Endodermal cell (in vitro differentiated cells): ENCODE measurements at regions not wholly inside any gene's neighbourhood (a gene's known extent, or its start where the extent isn't known, plus 50 kb on each side); places are given as distances from the start of the nearest gene placed in this dataset.

Source experiments
- DNase-seq: peaks from one replicate; pipeline ENCODE4 v3.0.0-alpha.2; 2017
- H3K27ac ChIP-seq: 2 replicates; pipeline ENCODE4 v1.5.1; 2013; ENCODE audit warnings: mild to moderate bottlenecking, low read depth, low read length, moderate library complexity
- H3K27me3 ChIP-seq: 2 replicates; pipeline ENCODE4 v1.6.1; 2013; ENCODE audit warnings: mild to moderate bottlenecking, low read length, moderate library complexity; ENCODE audit not compliant: insufficient read depth, control insufficient read depth, poor library complexity, severe bottlenecking
- H3K36me3 ChIP-seq: 2 replicates; pipeline ENCODE4 v1.7.0; 2013; ENCODE audit warnings: mild to moderate bottlenecking, low read length, moderate library complexity; ENCODE audit not compliant: control insufficient read depth, insufficient read depth
- H3K4me1 ChIP-seq: one replicate; pipeline ENCODE4 v1.7.0; 2013; ENCODE audit warnings: low read length; ENCODE audit not compliant: control insufficient read depth, insufficient read depth
- H3K4me3 ChIP-seq: 2 replicates; pipeline ENCODE4 v1.5.1; 2013; ENCODE audit warnings: mild to moderate bottlenecking, low read length, moderate library complexity
- H3K9ac ChIP-seq: 2 replicates; pipeline ENCODE4 v1.6.1; 2013; ENCODE audit warnings: mild to moderate bottlenecking, low read length, moderate library complexity; ENCODE audit not compliant: poor library complexity, severe bottlenecking; ENCODE audit errors: extremely low read depth
- H3K9me3 ChIP-seq: 2 replicates; pipeline ENCODE4 v1.6.1; 2013; ENCODE audit warnings: mild to moderate bottlenecking, low read length, moderate library complexity; ENCODE audit not compliant: control insufficient read depth
- H3K27ac Mint-ChIP-seq: 2 replicates; pipeline ENCODE4 v1.8.0; 2020; ENCODE audit warnings: mixed read lengths
- H3K27me3 Mint-ChIP-seq: 2 replicates; pipeline ENCODE4 v1.8.0; 2021; ENCODE audit warnings: mild to moderate bottlenecking, mixed read lengths; ENCODE audit not compliant: insufficient read depth
- H3K36me3 Mint-ChIP-seq: 2 replicates; pipeline ENCODE4 v1.8.0; 2020; ENCODE audit warnings: low read depth, mixed read lengths
- H3K4me1 Mint-ChIP-seq: 2 replicates; pipeline ENCODE4 v1.8.0; 2020; ENCODE audit warnings: mixed read lengths
- H3K4me3 Mint-ChIP-seq: 2 replicates; pipeline ENCODE4 v1.8.0; 2020; ENCODE audit warnings: mild to moderate bottlenecking, moderate library complexity, mixed read lengths
- H3K9me3 Mint-ChIP-seq: 2 replicates; pipeline ENCODE4 v1.8.0; 2020; ENCODE audit warnings: mild to moderate bottlenecking, mixed read lengths
- CTCF ChIP-seq: fragments of 200-600 bp; sonication (generic); conservative IDR thresholded peaks from 2 replicates; pipeline ENCODE4 v1.5.0; 2021; ENCODE audit warnings: antibody characterized with exemption, mild to moderate bottlenecking
- WGBS, 2 experiments: methylation state at CpG; one replicate each; pipeline versions ENCODE4 v1.1.5 to v1.1.7; 2013; ENCODE audit warnings: missing lambda C conversion rate in 2 of 2, mixed read lengths in 1 of 2; ENCODE audit not compliant: insufficient coverage in 1 of 2, insufficient read length in 1 of 2; 5-methylcytosine and 5-hydroxymethylcytosine counted together

- Mint-ChIP-seq H3K4me1 (peaks cover 10% of the 10 kb centered on the region), H3K36me3 (no peaks in the 10 kb centered on the region), H3K9me3 (no peaks in the 10 kb centered on the region), H3K4me3 (no peak overlapping the region), H3K27me3 (no peaks in the 10 kb centered on the region), H3K27ac (no peak overlapping the region)
- Histone ChIP-seq H3K9me3 (no peaks in the 10 kb centered on the region), H3K36me3 (no peaks in the 10 kb centered on the region), H3K27me3 (no peaks in the 10 kb centered on the region), H3K4me1 (no peaks in the 10 kb centered on the region), H3K9ac (no peak overlapping the region), H3K27ac (no peak overlapping the region), H3K4me3 (no peak overlapping the region)
- no peak for TF ChIP-seq CTCF
- DNase-seq: no peak
- WGBS, 2 experiments: 86 to 100% methylated on average over 1 to 2 of the region's 2 CpGs
Observed at GRCh38 chr5:88952344-88952743, 69.4 kb upstream of the MEF2C start.

GRCh38 chr5:88951457-88951856 is 68.5 kb upstream of the MEF2C start:
- H3K27me3 Mint-ChIP-seq: no peaks in the 10 kb centered on the region
- 88 to 100% methylated on average over 2 to 3 of the region's 4 CpGs for WGBS, 2 experiments
- Histone ChIP-seq H3K27me3 (no peaks in the 10 kb centered on the region), H3K9me3 (no peaks in the 10 kb centered on the region), H3K9ac (no peak overlapping the region), H3K36me3 (no peaks in the 10 kb centered on the region), H3K27ac (no peak overlapping the region), H3K4me1 (no peaks in the 10 kb centered on the region), H3K4me3 (no peak overlapping the region)
- TF ChIP-seq CTCF: no peak
- H3K36me3 Mint-ChIP-seq: no peaks in the 10 kb centered on the region
- no peak for DNase-seq
- H3K4me1 Mint-ChIP-seq: peaks cover 10% of the 10 kb centered on the region
- no peaks in the 10 kb centered on the region for H3K9me3 Mint-ChIP-seq
- H3K27ac Mint-ChIP-seq: no peak overlapping the region
- H3K4me3 Mint-ChIP-seq: no peak overlapping the region

- no peak overlapping the region for H3K27ac ChIP-seq
- Mint-ChIP-seq H3K9me3 (no peaks in the 10 kb centered on the region), H3K27ac (no peak overlapping the region), H3K27me3 (no peaks in the 10 kb centered on the region), H3K4me3 (no peak overlapping the region), H3K4me1 (peaks cover 10% of the 10 kb centered on the region), H3K36me3 (no peaks in the 10 kb centered on the region)
- no peaks in the 10 kb centered on the region for H3K9me3 ChIP-seq
- H3K36me3 ChIP-seq: no peaks in the 10 kb centered on the region
- no peak for TF ChIP-seq CTCF
- no peak overlapping the region for H3K4me3 ChIP-seq
- 70 to 100% methylated on average over 1 to 2 of the region's 2 CpGs for WGBS, 2 experiments
- no peaks in the 10 kb centered on the region for H3K4me1 ChIP-seq
- H3K9ac ChIP-seq: no peak overlapping the region
- peak; percentile 58 for DNase-seq
- H3K27me3 ChIP-seq: no peaks in the 10 kb centered on the region
Observed at GRCh38 chr5:88948746-88949600, 66.0 kb upstream of the MEF2C start.
